T47D (cell line): ENCODE measurements at regions not wholly inside any gene's neighbourhood (a gene's known extent, or its start where the extent isn't known, plus 50 kb on each side); places are given as distances from the start of the nearest gene placed in this dataset.

Experiments used
- DNase-seq, 2 experiments: peaks; one replicate each; pipeline versions ENCODE4 v3.0.0 to v3.0.0-alpha.2; 2011 to 2012; ENCODE audit warnings: low read depth in 1 of 2, low spot score in 1 of 2
- JUND ChIP-seq: IDR thresholded peaks from 2 replicates; pipeline ENCODE4 v1.6.1; 2012; ENCODE audit warnings: low read depth
- in situ Hi-C: cut with HindIII; loops from 2 replicates; pipeline ENCODE4 v1.10.0; 2016; ENCODE audit warnings: low sequenced_read_pairs, low pct_unique_long_range_greater_than_20kb

DNA sequence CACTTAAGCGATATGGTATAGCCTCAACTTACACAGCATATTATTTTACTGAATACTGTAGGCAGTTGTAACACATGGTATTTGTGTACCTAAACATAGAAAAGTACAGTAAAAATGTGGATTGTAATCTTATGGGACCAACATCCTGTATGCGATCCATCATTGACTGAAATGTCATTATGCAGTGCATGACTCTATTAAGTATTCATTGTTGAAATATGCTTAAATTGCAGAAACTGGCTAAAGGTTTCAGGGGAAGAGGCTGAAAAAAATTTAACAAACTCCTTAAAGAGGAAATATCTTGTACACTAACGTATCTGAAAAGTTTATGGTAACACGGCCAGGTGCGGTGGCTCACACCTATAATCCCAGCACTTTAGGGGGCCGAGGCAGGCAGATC lies 214.1 kb upstream of the PARD3B start:
- DNase-seq = no peak
- TF ChIP-seq JUND = no peak
- in situ Hi-C loops = no loop called here

DNA sequence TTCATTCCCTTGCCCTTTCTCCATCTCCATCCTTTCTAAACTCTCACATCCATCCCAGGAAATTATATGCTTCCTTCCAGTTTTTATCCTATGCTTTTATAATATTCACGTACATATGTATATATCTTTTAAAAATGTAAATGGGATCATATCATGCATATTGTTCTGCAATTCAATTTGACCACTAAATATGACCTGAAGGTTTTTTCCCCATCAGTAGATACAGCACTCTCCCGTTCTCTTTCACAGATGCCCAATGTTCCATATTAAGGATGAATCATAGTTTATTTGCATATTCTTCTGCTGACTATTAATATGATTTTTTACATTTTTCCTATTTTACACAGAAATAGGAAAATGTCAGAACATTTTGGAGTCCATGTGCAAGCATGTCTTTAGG lies 213.3 kb upstream of the PARD3B start:
- no peak for DNase-seq
- in situ Hi-C loops = no loop called here
- TF ChIP-seq JUND = no peak

DNA sequence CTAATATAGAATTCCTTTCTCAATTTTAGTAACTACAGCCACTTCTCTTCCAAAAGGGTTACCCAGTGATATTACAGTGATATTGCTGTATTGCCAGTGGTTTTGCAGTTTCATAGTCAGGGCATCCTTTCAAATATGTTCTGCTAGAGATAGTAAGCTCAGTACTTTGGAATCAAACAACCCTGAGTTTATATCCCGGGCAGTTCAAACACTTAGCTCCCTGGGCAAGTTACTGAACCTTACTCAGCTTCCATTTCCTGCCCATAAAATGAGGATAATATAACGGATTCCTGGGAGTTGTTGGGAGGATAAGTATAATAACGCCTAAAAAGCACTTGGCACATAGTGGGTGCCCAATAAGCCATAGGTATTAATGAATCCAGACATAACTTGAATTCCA lies 212.6 kb upstream of the PARD3B start:
- in situ Hi-C loops = no loop called here
- DNase-seq = no peak
- TF ChIP-seq JUND = no peak

DNA sequence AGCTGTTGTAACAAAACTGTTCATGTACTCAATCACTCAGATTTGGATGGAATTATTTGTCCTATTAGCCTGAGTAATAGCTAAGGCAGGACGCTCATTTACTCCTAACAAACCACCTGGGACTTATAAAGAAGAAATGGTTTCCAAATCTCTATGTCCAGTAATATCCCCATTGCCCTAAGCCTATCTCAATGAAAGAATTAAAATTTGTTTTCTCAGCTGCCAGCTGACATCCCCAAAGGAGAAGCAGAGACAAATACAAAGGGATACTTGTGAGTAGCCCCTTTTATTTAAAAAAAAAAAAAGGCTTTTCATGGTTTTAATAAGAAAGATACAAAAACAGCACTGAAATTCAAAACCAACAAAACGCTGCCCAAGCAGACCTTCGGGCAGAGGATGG lies 211.4 kb upstream of the PARD3B start:
- TF ChIP-seq JUND = no peak
- in situ Hi-C loops = no loop called here
- DNase-seq = no peak

DNA sequence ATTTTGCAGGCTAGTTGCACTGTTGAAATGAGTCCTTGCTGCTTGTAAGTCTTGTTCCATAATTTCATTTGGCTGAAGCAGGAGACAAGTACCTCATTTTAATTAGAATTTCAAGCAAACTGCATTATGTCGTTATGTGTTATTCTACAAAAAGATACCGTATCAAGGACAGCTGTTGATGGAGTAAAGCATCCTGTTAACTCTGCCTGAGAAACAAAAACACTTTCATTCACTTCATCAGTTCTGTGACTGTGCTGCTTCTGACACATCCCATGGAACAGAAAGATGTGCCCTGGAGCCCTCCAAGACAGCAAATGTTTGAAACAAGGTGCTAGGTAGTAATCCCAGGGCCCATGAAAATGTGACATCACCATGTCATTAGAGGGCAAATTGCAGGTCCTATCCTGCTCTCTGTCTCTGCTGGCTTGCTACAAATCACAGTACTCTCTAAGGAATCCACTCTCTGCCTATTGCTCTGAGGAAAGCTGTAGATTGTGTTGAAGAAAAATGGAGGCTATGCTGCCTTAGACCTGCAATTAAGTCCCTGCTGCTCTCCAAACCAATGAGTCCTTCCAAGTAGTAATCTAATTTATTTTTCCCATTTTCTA lies 209.7 kb upstream of the PARD3B start:
- TF ChIP-seq JUND = no peak
- DNase-seq = no peak
- in situ Hi-C loops = no loop called here

DNA sequence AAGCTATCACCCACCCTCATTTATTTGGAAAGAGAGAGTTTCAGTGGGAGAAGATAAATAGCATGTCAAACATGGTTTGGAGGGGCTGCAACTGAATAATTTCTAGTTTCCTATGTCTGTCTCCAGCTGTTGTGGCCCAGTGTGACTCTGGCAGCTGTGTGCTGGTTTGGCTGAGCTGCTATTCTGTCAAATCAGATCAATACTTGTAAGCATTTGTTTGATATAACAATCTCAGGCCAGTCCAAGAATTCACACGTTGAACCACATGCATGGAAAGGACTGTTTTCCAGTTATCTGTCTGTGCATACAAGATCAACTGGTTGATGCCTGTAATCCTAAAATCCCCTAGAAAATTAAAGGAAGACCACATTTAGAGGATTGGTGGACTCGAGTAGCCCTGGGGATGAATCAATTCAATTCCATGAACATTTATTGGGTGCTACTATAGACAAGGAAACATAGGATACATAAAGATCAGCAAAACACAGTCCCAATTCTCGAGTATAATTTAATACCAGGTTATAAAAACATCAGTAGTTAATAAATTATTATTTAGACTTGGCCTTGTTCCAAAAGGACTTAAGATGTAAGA lies 209.0 kb upstream of the PARD3B start:
- DNase-seq = no peak
- in situ Hi-C loops = no loop called here
- TF ChIP-seq JUND = no peak

DNA sequence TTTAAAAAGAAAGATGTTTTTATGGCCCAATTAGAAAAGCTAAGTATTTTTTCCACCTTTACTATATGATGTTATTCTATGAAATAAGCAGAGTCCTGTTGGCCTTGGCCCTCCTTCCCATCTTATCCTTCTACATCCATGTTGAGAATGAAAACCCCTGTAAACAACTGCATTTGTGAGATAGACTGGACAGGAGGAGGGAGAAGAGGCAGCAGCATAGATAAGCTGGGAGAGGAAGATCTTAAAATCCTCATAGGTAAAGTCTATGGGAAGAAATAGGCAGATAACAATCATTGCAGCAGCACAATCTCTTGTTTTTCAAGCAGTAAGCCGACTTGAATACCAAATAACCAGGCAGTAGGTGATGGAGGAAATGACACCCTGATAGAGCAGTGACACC lies 207.6 kb upstream of the PARD3B start:
- TF ChIP-seq JUND = no peak
- in situ Hi-C loops = no loop called here
- DNase-seq = no peak

DNA sequence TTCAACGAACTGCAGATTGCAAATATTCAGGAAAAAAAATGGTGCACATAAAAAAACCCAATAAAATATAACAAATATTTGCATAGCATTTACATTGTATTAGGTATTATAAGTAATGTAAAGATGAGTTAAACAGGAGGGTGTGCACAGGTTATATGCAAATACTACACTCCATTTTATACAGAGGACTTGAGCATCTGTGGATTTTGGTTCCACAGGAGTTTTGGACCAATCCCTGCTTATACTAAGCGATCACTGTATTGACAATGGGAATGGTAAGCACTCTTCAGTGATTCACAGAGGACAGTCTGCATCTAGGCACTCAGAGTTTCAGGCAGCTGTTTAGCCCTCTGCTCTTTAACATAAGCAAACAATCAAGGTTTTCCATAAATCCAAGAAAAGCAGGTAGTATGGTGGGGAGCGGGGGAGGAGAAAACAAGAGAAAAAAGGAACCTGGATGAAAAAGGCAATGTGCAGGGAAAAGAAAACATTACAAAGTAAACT lies 206.0 kb upstream of the PARD3B start:
- no peak for TF ChIP-seq JUND
- no peak for DNase-seq

DNA sequence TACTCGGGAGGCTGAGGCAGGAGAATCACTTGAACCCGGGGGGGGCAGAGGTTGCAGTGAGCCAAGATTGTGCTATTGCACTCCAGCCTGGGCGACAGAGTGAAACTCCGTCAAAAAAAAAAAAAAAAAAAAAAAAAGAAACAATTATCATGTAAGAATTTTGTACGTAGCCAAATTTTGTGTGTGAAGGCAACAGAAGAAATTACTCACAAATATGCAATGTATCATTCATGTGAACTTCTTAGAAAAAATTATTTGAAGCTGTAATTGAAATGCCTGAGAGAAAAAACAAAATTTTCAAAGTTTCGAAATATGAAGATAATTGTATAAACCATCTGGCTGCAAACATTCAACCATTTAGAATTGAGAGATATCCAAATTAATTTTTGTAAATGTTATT lies 204.8 kb upstream of the PARD3B start:
- no peak for DNase-seq
- TF ChIP-seq JUND = no peak
- in situ Hi-C loops = no loop called here

More for the DNA sequence above, 206.0 kb upstream of the PARD3B start:
- in situ Hi-C loops = no loop called here

DNA sequence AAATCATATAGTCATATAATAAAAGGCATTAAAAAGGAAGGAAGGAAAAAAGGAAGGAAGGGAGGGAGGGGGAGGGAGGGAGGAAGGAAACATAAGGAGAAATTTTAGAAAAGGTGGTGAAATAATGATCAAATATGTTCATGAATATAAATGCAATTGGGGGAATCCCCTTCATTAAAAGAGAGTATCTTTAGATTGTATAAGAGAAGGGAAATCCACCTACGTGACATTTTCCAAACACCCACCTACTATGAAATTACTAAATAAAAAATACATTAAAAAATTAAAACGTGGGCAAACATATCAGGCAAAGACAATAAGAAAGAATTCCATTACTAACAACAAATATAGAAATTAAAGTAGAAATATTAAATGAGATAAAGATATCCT lies 203.4 kb upstream of the PARD3B start:
- no peak for DNase-seq
- no peak for TF ChIP-seq JUND
- in situ Hi-C loops = no loop called here

DNA sequence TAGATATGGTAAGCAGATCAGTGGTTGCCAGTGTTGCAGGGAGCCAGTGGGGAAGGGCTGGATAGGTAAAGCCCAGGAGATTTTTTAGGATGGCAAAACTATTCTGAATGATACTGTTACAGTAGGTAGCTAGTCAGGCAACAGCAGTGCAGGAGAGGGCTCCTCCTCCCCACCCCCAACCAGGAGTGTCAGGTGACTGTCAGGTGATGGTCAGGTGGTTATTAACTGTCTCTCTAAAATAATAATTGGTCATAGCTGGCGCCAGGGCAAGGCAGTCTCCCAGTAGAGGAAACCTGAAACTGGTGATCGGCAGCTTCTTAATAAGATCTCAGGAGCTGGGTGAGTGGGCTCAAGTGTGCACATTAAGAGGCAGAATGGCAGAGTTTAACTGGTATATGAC lies 201.6 kb upstream of the PARD3B start:
- no peak for DNase-seq
- in situ Hi-C loops = no loop called here
- TF ChIP-seq JUND = no peak

DNA sequence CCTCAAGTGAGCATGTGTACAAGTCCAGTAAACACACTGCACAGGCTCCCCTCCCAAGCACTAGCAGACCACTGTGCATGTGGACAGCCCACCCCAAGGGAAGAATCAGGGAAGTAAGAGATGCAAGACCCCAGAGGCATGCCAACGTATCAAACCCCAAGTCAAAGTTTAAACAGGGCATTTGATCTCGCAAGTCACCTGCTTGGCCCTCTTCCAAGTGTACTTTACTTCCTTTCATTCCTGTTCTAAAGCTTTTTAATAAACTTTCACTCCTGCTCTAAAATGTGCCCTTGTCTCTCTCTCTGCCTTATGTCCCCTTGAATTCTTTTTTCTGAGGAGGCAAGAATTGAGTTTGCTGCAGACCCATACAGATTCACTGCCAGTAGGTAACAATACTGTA lies 201.2 kb upstream of the PARD3B start:
- DNase-seq = no peak
- TF ChIP-seq JUND = no peak
- in situ Hi-C loops = no loop called here

DNA sequence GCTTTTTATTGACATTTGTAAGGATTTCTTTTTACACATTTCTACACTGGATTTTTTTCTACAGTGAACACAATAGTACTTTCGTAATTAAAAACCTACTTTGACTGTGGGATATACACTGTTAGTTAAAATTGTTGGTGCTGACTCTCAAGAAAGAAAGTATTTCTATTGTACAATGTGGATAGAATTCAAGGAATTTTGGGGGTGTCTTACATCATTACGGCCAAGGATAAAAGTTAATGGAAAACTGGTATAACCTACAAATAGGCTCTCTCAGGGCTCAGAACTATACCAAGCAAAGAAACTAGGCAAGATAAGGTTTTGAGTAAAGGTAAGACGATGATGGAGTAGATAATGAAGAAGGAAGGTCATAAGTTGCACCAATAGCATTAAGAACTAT lies 198.4 kb upstream of the PARD3B start:
- in situ Hi-C loops = no loop called here
- no peak for TF ChIP-seq JUND

DNA sequence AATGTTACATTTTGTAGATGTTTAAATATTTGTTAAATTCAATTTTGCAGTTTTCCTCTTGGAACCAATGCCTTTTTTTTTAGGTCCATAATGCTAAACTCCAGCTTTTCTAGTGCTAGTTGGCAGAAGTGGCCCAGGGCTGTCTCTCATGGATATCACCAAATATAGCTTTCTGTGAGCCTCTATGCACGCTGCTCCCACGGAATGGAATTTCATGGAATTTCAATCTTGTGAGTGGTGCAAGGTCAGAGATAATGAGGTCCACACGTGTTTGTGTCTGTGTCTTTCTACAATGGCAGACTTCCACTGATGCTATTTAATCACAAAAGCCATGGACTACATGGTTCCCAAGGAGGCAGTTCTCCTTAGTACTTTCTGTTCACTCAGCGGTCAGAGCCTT lies 191.5 kb upstream of the PARD3B start:
- TF ChIP-seq JUND = no peak
- in situ Hi-C loops = no loop called here
- no peak for DNase-seq

More for the DNA sequence above, 198.4 kb upstream of the PARD3B start:
- DNase-seq = no peak
